ENCODE measurements at regions not wholly inside any gene's neighbourhood (a gene's known extent, or its start where the extent isn't known, plus 50 kb on each side); places are given as distances from the start of the nearest gene placed in this dataset.
"Not testable (repeated sequence)": the region's sequence is repeated elsewhere in the genome, so short reads cannot be mapped to it uniquely, and the experiment has no call there.

DNA sequence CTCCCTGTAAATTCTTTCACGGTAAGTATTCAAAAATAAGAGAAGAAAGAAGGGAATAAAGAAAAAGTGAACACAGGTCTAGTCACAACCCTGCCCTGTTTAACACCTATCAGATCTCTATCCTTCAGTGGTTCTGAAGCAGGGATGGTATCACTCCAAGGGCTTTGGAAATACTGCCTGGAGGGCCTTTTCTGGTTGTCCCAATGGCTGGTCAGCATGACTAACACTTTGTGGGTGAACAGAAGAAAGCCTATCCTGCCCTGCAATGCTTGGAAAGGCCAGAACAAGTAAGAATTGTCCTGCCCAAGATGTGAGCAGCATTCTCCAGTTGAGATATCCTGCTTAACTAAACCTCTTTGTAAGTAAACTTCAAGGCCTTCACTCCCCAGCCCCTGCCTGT lies 124.9 kb downstream of the TMEM167A start:
- no peak for DNase-seq
- H3K9me3 ChIP-seq: peaks cover 0 to 7% (median 0%) of the 10 kb centered on the region in 3 donors
- TF ChIP-seq, protein P1, sequence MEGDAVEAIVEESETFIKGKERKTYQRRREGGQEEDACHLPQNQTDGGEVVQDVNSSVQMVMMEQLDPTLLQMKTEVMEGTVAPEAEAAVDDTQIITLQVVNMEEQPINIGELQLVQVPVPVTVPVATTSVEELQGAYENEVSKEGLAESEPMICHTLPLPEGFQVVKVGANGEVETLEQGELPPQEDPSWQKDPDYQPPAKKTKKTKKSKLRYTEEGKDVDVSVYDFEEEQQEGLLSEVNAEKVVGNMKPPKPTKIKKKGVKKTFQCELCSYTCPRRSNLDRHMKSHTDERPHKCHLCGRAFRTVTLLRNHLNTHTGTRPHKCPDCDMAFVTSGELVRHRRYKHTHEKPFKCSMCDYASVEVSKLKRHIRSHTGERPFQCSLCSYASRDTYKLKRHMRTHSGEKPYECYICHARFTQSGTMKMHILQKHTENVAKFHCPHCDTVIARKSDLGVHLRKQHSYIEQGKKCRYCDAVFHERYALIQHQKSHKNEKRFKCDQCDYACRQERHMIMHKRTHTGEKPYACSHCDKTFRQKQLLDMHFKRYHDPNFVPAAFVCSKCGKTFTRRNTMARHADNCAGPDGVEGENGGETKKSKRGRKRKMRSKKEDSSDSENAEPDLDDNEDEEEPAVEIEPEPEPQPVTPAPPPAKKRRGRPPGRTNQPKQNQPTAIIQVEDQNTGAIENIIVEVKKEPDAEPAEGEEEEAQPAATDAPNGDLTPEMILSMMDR (IDR thresholded peaks at IDR 0.05): no peak
- no peaks in the 10 kb centered on the region for H3K27me3 ChIP-seq
- no peak overlapping the region for H3K27ac ChIP-seq
- no peak overlapping the region for H3K4me3 ChIP-seq
- H3K4me1 ChIP-seq: no peaks in the 10 kb centered on the region
- intact Hi-C loops (cut with DNase I; ENCODE audit: low total_unique reads): no loop called here
- H3K36me3 ChIP-seq: no peaks in the 10 kb centered on the region

DNA sequence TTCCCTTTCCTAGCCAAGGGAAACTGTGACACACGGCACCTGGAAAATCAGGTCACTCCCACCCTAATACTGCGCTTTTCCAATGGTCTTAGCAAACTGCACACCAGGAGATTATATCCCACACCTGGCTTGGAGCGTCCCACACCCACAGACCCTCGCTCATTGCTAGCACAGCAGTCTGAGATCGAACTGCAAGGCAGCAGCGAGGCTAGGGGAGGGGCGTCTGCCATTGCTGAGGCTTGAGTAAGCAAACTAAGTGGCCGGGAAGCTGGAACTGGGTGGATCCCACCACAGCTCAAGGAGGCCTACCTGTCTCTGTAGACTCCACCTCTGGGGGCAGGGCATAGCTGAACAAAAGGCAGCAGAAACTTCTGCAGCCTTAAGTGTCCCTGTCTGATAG lies 132.9 kb downstream of the TMEM167A start:
- H3K27ac ChIP-seq; H3K4me3 ChIP-seq; H3K9me3 ChIP-seq; DNase-seq; H3K4me1 ChIP-seq; intact Hi-C loops (cut with DNase I; ENCODE audit: low total_unique reads); H3K27me3 ChIP-seq; H3K36me3 ChIP-seq: not testable (repeated sequence)

DNA sequence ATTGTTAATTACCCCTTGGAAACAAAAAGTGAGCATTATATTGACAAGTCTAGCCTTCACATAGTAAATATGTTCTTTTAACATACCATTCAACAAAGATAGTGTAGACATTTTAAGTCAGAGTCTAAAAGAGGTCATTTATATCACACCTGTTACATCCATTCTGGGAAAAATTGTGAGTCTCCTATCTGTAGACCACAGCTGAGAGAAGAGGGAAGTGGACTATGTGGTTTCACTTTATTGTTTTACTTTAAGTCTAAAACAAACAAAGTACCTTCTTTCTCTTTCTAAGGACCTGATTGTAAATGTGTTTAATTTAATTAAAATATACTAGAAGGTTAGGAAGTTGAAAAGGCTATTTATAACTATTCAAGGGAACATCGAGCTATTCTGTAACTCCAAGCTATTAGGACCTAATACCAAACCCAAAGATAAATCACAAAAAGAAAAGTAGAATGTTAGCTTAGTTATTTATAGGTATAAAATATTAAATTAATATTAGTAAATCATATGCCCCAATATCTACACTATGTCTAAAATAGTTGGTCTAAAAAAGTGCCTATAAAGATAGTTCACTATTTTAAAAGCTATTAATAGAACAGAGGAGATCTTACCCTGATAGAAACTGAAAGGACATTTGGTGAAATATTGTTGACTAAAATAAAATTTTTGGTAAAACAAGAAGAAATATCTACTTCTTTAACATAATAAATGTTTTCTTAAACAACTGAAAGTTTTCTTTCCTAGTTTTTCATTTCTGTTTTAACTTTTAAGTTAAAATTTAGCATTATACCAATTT lies 134.9 kb downstream of the TMEM167A start:
- no peak for DNase-seq
- TF ChIP-seq, protein P1 (IDR thresholded peaks at IDR 0.05): no peak
- intact Hi-C loops (cut with DNase I; ENCODE audit: low total_unique reads): no loop called here
- no peaks in the 10 kb centered on the region for H3K27me3 ChIP-seq
- H3K4me3 ChIP-seq: no peak overlapping the region
- no peaks in the 10 kb centered on the region for H3K4me1 ChIP-seq
- no peaks in the 10 kb centered on the region for H3K36me3 ChIP-seq
- no peak overlapping the region for H3K27ac ChIP-seq
- peaks cover 0 to 8% (median 6%) of the 10 kb centered on the region in 3 donors for H3K9me3 ChIP-seq

DNA sequence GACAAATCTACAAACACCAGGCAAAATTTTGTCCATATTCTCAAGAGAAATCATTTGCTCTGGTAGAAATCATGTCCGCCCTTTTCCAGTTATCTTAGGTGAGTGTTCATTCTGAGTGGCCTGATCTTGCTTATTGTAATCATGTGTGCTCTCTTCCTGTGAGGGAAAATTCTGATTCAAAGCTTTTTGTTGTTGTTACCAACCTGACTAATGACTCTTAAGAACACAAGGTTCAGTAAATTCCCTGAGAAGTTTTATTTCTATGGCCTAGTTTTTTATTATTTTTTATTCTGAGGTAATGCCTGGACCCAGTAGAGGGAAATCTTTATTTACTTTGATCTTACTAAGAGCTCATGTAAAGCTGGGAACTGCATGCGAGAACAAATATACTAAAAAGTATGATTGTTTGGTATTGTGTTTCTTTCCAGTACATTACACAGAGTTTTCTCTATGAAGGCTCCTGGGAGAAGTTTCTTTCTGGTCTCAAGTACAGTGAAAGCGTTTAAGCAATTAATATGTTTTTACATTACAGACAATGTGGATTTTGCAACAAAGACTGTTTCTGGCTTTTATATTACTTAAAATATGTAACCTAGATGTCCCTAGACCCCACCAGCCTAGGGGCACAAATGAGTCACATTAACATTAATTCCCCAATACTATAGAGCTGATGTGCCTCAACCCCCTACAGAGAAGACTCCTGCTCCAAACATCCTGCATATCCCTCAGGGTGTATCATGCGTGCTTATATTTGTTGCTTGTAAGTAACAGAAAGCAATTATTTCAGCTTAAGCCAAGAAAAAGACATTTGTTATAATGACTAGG lies 138.1 kb downstream of the TMEM167A start:
- Histone ChIP-seq H3K4me1 (no peaks in the 10 kb centered on the region), H3K36me3 (no peaks in the 10 kb centered on the region), H3K9me3 (peaks cover 0 to 3% (median 2%) of the 10 kb centered on the region in 3 donors), H3K27ac (no peak overlapping the region), H3K4me3 (no peak overlapping the region), H3K27me3 (no peaks in the 10 kb centered on the region)
- TF ChIP-seq, protein P1 (IDR thresholded peaks at IDR 0.05): no peak
- DNase-seq: no peak
- intact Hi-C loops (cut with DNase I; ENCODE audit: low total_unique reads): no loop called here

DNA sequence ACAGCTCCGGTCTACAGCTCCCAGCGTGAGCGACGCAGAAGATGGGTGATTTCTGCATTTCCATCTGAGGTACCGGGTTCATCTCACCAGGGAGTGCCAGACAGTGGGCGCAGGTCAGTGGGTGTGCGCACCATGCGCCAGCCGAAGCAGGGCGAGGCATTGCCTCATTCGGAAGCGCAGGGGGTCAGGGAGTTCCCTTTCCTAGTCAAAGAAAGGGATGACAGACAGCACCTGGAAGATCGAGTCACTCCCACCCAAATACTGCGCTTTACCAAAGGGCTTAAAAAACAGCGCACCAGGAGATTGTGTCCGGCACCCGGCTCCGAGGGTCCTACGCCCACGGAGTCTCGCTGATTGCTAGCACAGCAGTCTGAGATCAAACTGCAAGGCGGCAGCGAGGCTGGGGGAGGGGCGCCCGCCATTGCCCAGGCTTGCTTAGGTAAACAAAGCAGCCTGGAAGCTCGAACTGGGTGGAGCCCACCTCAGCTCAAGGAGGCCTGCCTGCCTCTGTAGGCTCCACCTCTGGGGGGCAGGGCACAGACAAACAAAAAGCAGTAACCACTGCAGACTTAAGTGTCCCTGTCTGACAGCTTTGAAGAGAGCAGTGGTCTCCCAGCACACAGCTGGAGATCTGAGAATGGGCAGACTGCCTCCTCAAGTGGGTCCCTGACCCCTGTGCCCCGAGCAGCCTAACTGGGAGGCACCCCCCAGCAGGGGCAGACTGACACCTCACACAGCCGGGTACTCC lies 144.5 kb downstream of the TMEM167A start:
- H3K27me3 ChIP-seq; DNase-seq; H3K4me3 ChIP-seq; intact Hi-C loops (cut with DNase I; ENCODE audit: low total_unique reads); H3K9me3 ChIP-seq; H3K4me1 ChIP-seq; H3K36me3 ChIP-seq; H3K27ac ChIP-seq: not testable (repeated sequence)

DNA sequence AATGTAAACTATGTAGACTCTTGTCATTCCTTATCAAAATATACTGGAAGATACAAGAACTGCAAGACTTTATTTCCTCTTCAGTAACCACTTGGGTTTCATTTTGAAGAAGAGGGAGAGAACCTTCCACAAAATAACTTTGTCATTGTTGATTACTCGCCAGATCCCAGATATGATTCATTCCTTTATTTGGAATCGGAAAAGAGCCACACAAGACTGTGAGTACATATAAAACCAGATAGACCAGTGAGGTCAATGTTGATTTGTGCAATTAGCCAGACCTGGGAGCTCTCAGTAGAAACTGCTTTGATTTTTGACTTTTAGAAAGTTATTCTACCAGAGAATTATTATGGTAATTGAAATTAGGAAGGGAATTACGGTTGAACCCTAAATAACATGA lies 146.1 kb downstream of the TMEM167A start:
- TF ChIP-seq, protein P1 (IDR thresholded peaks at IDR 0.05): no peak
- no peak for DNase-seq
- no peaks in the 10 kb centered on the region for H3K9me3 ChIP-seq
- no peaks in the 10 kb centered on the region for H3K4me1 ChIP-seq
- H3K27me3 ChIP-seq: no peaks in the 10 kb centered on the region
- no peaks in the 10 kb centered on the region for H3K36me3 ChIP-seq
- H3K4me3 ChIP-seq: no peak overlapping the region
- intact Hi-C loops (cut with DNase I; ENCODE audit: low total_unique reads): no loop called here
- H3K27ac ChIP-seq: no peak overlapping the region

All from tibial artery (tissue), 4 donors.